ENCODE measurements at regions not wholly inside any gene's neighbourhood (a gene's known extent, or its start where the extent isn't known, plus 50 kb on each side); places are given as distances from the start of the nearest gene placed in this dataset.

GRCh38 chr20:51096582-51097267 is 73.8 kb upstream of the KCNG1 start:
- DNase-seq (ENCODE audit: low read depth in 2 of 2): no peak

GRCh38 chr20:51095633-51096521 is 73.0 kb upstream of the KCNG1 start:
- no peak for DNase-seq (ENCODE audit: low read depth in 2 of 2)

GRCh38 chr20:51094221-51094620 is 71.3 kb upstream of the KCNG1 start:
- no peak for DNase-seq (ENCODE audit: low read depth in 2 of 2)

- DNase-seq (ENCODE audit: low read depth in 2 of 2): no peak
Observed at GRCh38 chr20:51093240-51093763, 70.4 kb upstream of the KCNG1 start.

GRCh38 chr20:51092338-51092737 is 69.4 kb upstream of the KCNG1 start:
- DNase-seq (ENCODE audit: low read depth in 2 of 2): peak; percentile 3 to 23

- peak; percentile 11 to 22 for DNase-seq (ENCODE audit: low read depth in 2 of 2)
Observed at GRCh38 chr20:51091406-51092195, 68.7 kb upstream of the KCNG1 start.

GRCh38 chr20:51089840-51090239 is 66.9 kb upstream of the KCNG1 start:
- no peak for DNase-seq (ENCODE audit: low read depth in 2 of 2)

- DNase-seq (ENCODE audit: low read depth in 2 of 2): no peak
Observed at GRCh38 chr20:51089272-51089781, 66.4 kb upstream of the KCNG1 start.

- no peak for DNase-seq (ENCODE audit: low read depth in 2 of 2)
Observed at GRCh38 chr20:51087266-51087665, 64.4 kb upstream of the KCNG1 start.

GRCh38 chr20:51085769-51086168 is 62.9 kb upstream of the KCNG1 start:
- no peak for DNase-seq (ENCODE audit: low read depth in 2 of 2)

- no peak for DNase-seq (ENCODE audit: low read depth in 2 of 2)
Observed at GRCh38 chr20:51084593-51085377, 61.9 kb upstream of the KCNG1 start.

- DNase-seq (ENCODE audit: low read depth in 2 of 2): no peak
Observed at GRCh38 chr20:51083447-51083846, 60.5 kb upstream of the KCNG1 start.

- DNase-seq (ENCODE audit: low read depth in 2 of 2): no peak
Observed at GRCh38 chr20:51082988-51083387, 60.1 kb upstream of the KCNG1 start.

- DNase-seq (ENCODE audit: low read depth in 2 of 2): no peak
Observed at GRCh38 chr20:51080516-51080915, 57.6 kb upstream of the KCNG1 start.

- DNase-seq (ENCODE audit: low read depth in 2 of 2): no peak
Observed at GRCh38 chr20:51079488-51079887, 56.6 kb upstream of the KCNG1 start.

GRCh38 chr20:51077686-51078060 is 54.8 kb upstream of the KCNG1 start:
- no peak for DNase-seq (ENCODE audit: low read depth in 2 of 2)

GRCh38 chr20:51076786-51077685 is 54.1 kb upstream of the KCNG1 start:
- no peak for DNase-seq (ENCODE audit: low read depth in 2 of 2)

GRCh38 chr20:51074062-51074461 is 51.2 kb upstream of the KCNG1 start:
- DNase-seq (ENCODE audit: low read depth in 2 of 2): no peak

Data from fibroblast of skin of left biceps (primary cell).